Parathyroid adenoma (tissue), 2 donors: ENCODE measurements at regions not wholly inside any gene's neighbourhood (a gene's known extent, or its start where the extent isn't known, plus 50 kb on each side); places are given as distances from the start of the nearest gene placed in this dataset.

ENCODE experiments used
- H2AFZ ChIP-seq: fragments of 300-600 bp; sonication (generic); one replicate; pipeline ENCODE4 v1.7.0; 2017; ENCODE audit warnings: antibody characterized with exemption, mild to moderate bottlenecking
- H3K27ac ChIP-seq: fragments of 300-600 bp; sonication (generic); one replicate; pipeline ENCODE4 v1.7.0; 2017
- H3K27me3 ChIP-seq: fragments of 300-600 bp; sonication (generic); one replicate; pipeline ENCODE4 v1.7.0; 2017; ENCODE audit warnings: low read length; ENCODE audit not compliant: control insufficient read depth, insufficient read depth
- H3K36me3 ChIP-seq: fragments of 300-600 bp; sonication (generic); one replicate; pipeline ENCODE4 v1.7.0; 2017; ENCODE audit warnings: low read length; ENCODE audit not compliant: control insufficient read depth, insufficient read depth
- H3K4me1 ChIP-seq: fragments of 300-600 bp; sonication (generic); one replicate; pipeline ENCODE4 v1.7.0; 2017; ENCODE audit warnings: control low read depth
- H3K4me2 ChIP-seq: fragments of 300-600 bp; sonication (generic); one replicate; pipeline ENCODE4 v1.7.0; 2017; ENCODE audit warnings: low read length
- H3K4me3 ChIP-seq: fragments of 300-600 bp; sonication (generic); one replicate; pipeline ENCODE4 v1.7.0; 2017; ENCODE audit warnings: low read depth, low read length
- H3K79me2 ChIP-seq: fragments of 300-600 bp; sonication (generic); one replicate; pipeline ENCODE4 v1.7.0; 2017; ENCODE audit warnings: control low read depth
- H3K9ac ChIP-seq: fragments of 300-600 bp; sonication (generic); one replicate; pipeline ENCODE4 v1.7.0; 2017; ENCODE audit warnings: mild to moderate bottlenecking
- H3K9me3 ChIP-seq: fragments of 300-600 bp; sonication (generic); one replicate; pipeline ENCODE4 v1.7.0; 2017; ENCODE audit warnings: low read length; ENCODE audit not compliant: control insufficient read depth
- CTCF ChIP-seq: fragments of 300-600 bp; sonication (generic); IDR thresholded peaks from one replicate; pipeline ENCODE4 v1.7.0; 2017; ENCODE audit warnings: antibody characterized with exemption, mild to moderate bottlenecking
- donor health status: primary hyperparathyroidism.

- no peaks in the 10 kb centered on the region for H3K9me3 ChIP-seq
- no peak overlapping the region for H3K27ac ChIP-seq
- H3K9ac ChIP-seq: no peak overlapping the region
These were observed 121.9 kb downstream of the EMP1 start for GRCh38 chr12:13318231-13319015.

GRCh38 chr12:13316587-13317246 lies 120.2 kb downstream of the EMP1 start:
- Histone ChIP-seq H3K9ac (no peak overlapping the region), H3K79me2 (no peaks in the 10 kb centered on the region), H2AFZ (no peak overlapping the region), H3K4me3 (no peak overlapping the region), H3K4me1 (no peaks in the 10 kb centered on the region), H3K27me3 (no peaks in the 10 kb centered on the region), H3K9me3 (no peaks in the 10 kb centered on the region), H3K36me3 (no peaks in the 10 kb centered on the region), H3K27ac (no peak overlapping the region), H3K4me2 (no peak overlapping the region)
- no peak for TF ChIP-seq CTCF

More at GRCh38 chr12:13318231-13319015, 121.9 kb downstream of the EMP1 start:
- Histone ChIP-seq H3K4me3 (no peak overlapping the region), H3K4me2 (no peak overlapping the region), H2AFZ (no peak overlapping the region), H3K36me3 (no peaks in the 10 kb centered on the region), H3K4me1 (no peaks in the 10 kb centered on the region), H3K79me2 (no peaks in the 10 kb centered on the region), H3K27me3 (no peaks in the 10 kb centered on the region)
- no peak for TF ChIP-seq CTCF

GRCh38 chr12:13313886-13314285 lies 117.4 kb downstream of the EMP1 start:
- Histone ChIP-seq H3K9ac (no peak overlapping the region), H3K27me3 (no peaks in the 10 kb centered on the region), H3K9me3 (no peaks in the 10 kb centered on the region), H3K4me2 (no peak overlapping the region), H3K36me3 (no peaks in the 10 kb centered on the region), H3K4me3 (no peak overlapping the region), H3K4me1 (no peaks in the 10 kb centered on the region), H3K79me2 (no peaks in the 10 kb centered on the region), H2AFZ (no peak overlapping the region), H3K27ac (no peak overlapping the region)
- no peak for TF ChIP-seq CTCF

- Histone ChIP-seq H3K36me3 (no peaks in the 10 kb centered on the region), H3K27me3 (no peaks in the 10 kb centered on the region), H3K9ac (no peak overlapping the region), H3K79me2 (no peaks in the 10 kb centered on the region), H3K27ac (no peak overlapping the region), H3K4me1 (no peaks in the 10 kb centered on the region), H3K9me3 (no peaks in the 10 kb centered on the region), H3K4me3 (no peak overlapping the region), H2AFZ (no peak overlapping the region), H3K4me2 (no peak overlapping the region)
- no peak for TF ChIP-seq CTCF
These were observed 115.0 kb downstream of the EMP1 start for GRCh38 chr12:13311551-13311950.
